IMR-90 (cell line): ENCODE measurements at regions not wholly inside any gene's neighbourhood (a gene's known extent, or its start where the extent isn't known, plus 50 kb on each side); places are given as distances from the start of the nearest gene placed in this dataset.

Experiments
- ATAC-seq: fragments of 200-7000 bp; cut with Tn5 transposase; 2 replicates; pipeline ENCODE4 v1.9.1; 2020; ENCODE audit warnings: low read depth, mild to moderate bottlenecking, moderate library complexity
- BruUV-seq: library from RNA; stranded (reverse); fragments of 400-500 nt; replicated peaks from 2 replicates; lab custom pipeline; 2021; lab: Mats Ljungman, UMichigan
- CTCF ChIA-PET: fragments of 300-600 bp; formaldehyde crosslinking; extraction: SDS; loops from one replicate; lab custom pipeline; 2021; ENCODE audit warnings: antibody characterized with exemption; lab: Yijun Ruan, JAX
- POLR2A ChIA-PET: fragments of 300-600 bp; sonication (Branson Sonifier 250); formaldehyde crosslinking; loops from one replicate; lab custom pipeline; 2022; ENCODE audit warnings: antibody characterized with exemption; ENCODE audit not compliant: unreplicated experiment; lab: Charles Lee
- DNase-seq: peaks from one replicate; pipeline ENCODE4 v3.0.0; 2013
- H2AFZ ChIP-seq: replicated peaks from 2 replicates; pipeline ENCODE3; 2013; ENCODE audit warnings: low read length, mild to moderate bottlenecking; ENCODE audit not compliant: poor library complexity
- H2AK5ac ChIP-seq: 2 replicates; pipeline ENCODE4 v1.6.1; 2013; ENCODE audit warnings: low read depth, low read length, inconsistent platforms
- H2AK9ac ChIP-seq: replicated peaks from 2 replicates; pipeline ENCODE3; 2013; ENCODE audit warnings: mild to moderate bottlenecking, low read depth, low read length, moderate library complexity; ENCODE audit not compliant: poor library complexity
- H2BK120ac ChIP-seq: 2 replicates; pipeline ENCODE4 v1.6.1; 2013; ENCODE audit warnings: low read depth, low read length, inconsistent platforms
- H2BK15ac ChIP-seq: 3 replicates; pipeline ENCODE4 v1.6.1; 2013; ENCODE audit warnings: low read depth, low read length, inconsistent platforms
- H2BK20ac ChIP-seq: 2 replicates; pipeline ENCODE4 v1.6.1; 2013; ENCODE audit warnings: low read depth, mild to moderate bottlenecking, inconsistent platforms, low read length, moderate library complexity
- H2BK5ac ChIP-seq: 2 replicates; pipeline ENCODE4 v1.6.1; 2013; ENCODE audit warnings: mild to moderate bottlenecking, low read depth, low read length, inconsistent platforms; ENCODE audit not compliant: poor library complexity, severe bottlenecking
- H3K14ac ChIP-seq: replicated peaks from 2 replicates; pipeline ENCODE4 v1.6.1; 2013; ENCODE audit warnings: low read depth, low read length, inconsistent platforms
- H3K18ac ChIP-seq: 2 replicates; pipeline ENCODE4 v1.6.1; 2013; ENCODE audit warnings: low read depth, low read length, control low read depth
- H3K23ac ChIP-seq: 2 replicates; pipeline ENCODE4 v1.6.1; 2013; ENCODE audit warnings: low read depth, low read length, inconsistent platforms
- H3K27ac ChIP-seq: 2 replicates; pipeline ENCODE4 v1.5.1; 2013; ENCODE audit warnings: mild to moderate bottlenecking, control low read depth, low read length; ENCODE audit not compliant: insufficient read depth
- H3K27me3 ChIP-seq: 2 replicates; pipeline ENCODE4 v1.6.1; 2013; ENCODE audit warnings: low read length; ENCODE audit not compliant: control insufficient read depth, insufficient read depth
- H3K36me3 ChIP-seq: 2 replicates; pipeline ENCODE4 v1.6.1; 2013; ENCODE audit warnings: low read length, mixed read lengths; ENCODE audit not compliant: control insufficient read depth, insufficient read depth
- H3K4ac ChIP-seq: 2 replicates; pipeline ENCODE4 v1.6.1; 2013; ENCODE audit warnings: low read depth, low read length, inconsistent platforms
- H3K4me1 ChIP-seq: 2 replicates; pipeline ENCODE4 v1.6.1; 2013; ENCODE audit warnings: low read length, mixed read lengths; ENCODE audit not compliant: control insufficient read depth, insufficient read depth
- H3K4me2 ChIP-seq: 2 replicates; pipeline ENCODE4 v1.6.1; 2013; ENCODE audit warnings: low read depth, mild to moderate bottlenecking, control low read depth, low read length, moderate library complexity
- H3K4me3 ChIP-seq: 2 replicates; pipeline ENCODE4 v1.5.1; 2013; ENCODE audit warnings: low read depth, mild to moderate bottlenecking, control low read depth, low read length, moderate library complexity; ENCODE audit not compliant: insufficient read depth
- H3K56ac ChIP-seq: 2 replicates; pipeline ENCODE4 v1.6.1; 2013; ENCODE audit warnings: low read length, inconsistent platforms; ENCODE audit not compliant: insufficient read depth; ENCODE audit errors: extremely low read depth
- H3K79me1 ChIP-seq, 2 experiments: 2 replicates each; pipeline ENCODE4 v1.6.1; 2013; ENCODE audit warnings: low read length in 2 of 2, inconsistent platforms in 1 of 2, low read depth in 1 of 2
- H3K9ac ChIP-seq: 2 replicates; pipeline ENCODE4 v1.6.1; 2013; ENCODE audit warnings: low read depth, low read length, control low read depth
- H3K9me1 ChIP-seq: 2 replicates; pipeline ENCODE4 v1.6.1; 2013; ENCODE audit warnings: low read length, inconsistent platforms; ENCODE audit not compliant: insufficient read depth
- H3K9me3 ChIP-seq: 2 replicates; pipeline ENCODE4 v1.6.1; 2013; ENCODE audit warnings: low read length; ENCODE audit not compliant: control insufficient read depth, insufficient read depth
- H4K20me1 ChIP-seq: 2 replicates; pipeline ENCODE4 v1.6.1; 2013; ENCODE audit warnings: low read length, inconsistent platforms; ENCODE audit not compliant: insufficient read depth
- H4K5ac ChIP-seq: 2 replicates; pipeline ENCODE4 v1.6.1; 2013; ENCODE audit warnings: mild to moderate bottlenecking, low read depth, low read length, control low read depth
- H4K8ac ChIP-seq, 2 experiments: 2 replicates each; pipeline ENCODE4 v1.6.1; 2013; ENCODE audit warnings: low read depth in 2 of 2, low read length in 2 of 2, control low read depth in 1 of 2, inconsistent platforms in 1 of 2
- H4K91ac ChIP-seq: 2 replicates; pipeline ENCODE4 v1.6.1; 2013; ENCODE audit warnings: low read depth, low read length, inconsistent platforms; ENCODE audit not compliant: insufficient read depth
- BHLHE40 ChIP-seq: fragments of 150-350 bp; IDR thresholded peaks from 2 replicates; pipeline ENCODE4 v1.6.1; 2016; ENCODE audit warnings: mild to moderate bottlenecking, low read depth, low read length
- MAFK ChIP-seq: IDR thresholded peaks from 2 replicates; pipeline ENCODE4 v1.6.1; 2012; ENCODE audit warnings: low read depth, low read length, improper control_type of control experiment
- MXI1 ChIP-seq: IDR thresholded peaks from 2 replicates; pipeline ENCODE4 v1.6.1; 2012; ENCODE audit warnings: low read depth, mild to moderate bottlenecking, low read length, moderate library complexity, borderline replicate concordance
- NFE2L2 ChIP-seq: fragments of 150-350 bp; IDR thresholded peaks from 2 replicates; pipeline ENCODE4 v1.6.1; 2016; ENCODE audit warnings: low read depth, mild to moderate bottlenecking, low read length
- POLR2A ChIP-seq: IDR thresholded peaks from 2 replicates; pipeline ENCODE4 v1.6.1; 2012; ENCODE audit warnings: mild to moderate bottlenecking, low read depth, low read length
- RCOR1 ChIP-seq: IDR thresholded peaks from 2 replicates; pipeline ENCODE4 v1.6.1; 2012; ENCODE audit warnings: mild to moderate bottlenecking, low read length, improper control_type of control experiment; ENCODE audit not compliant: insufficient replicate concordance
- WGBS, 2 experiments: methylation state at CpG; one replicate each; pipeline versions ENCODE4 v1.1.5 to v1.1.7; 2013; ENCODE audit warnings: missing lambda C conversion rate in 2 of 2; ENCODE audit not compliant: insufficient read length in 1 of 2; ENCODE audit errors: extremely low coverage in 2 of 2; 5-methylcytosine and 5-hydroxymethylcytosine counted together
- dilution Hi-C: fragments of 300-500 bp; cut with HindIII; formaldehyde crosslinking; loops from one replicate; pipeline ENCODE4 v1.14.3; 2018; ENCODE audit warnings: low sequenced_read_pairs; ENCODE audit not compliant: unreplicated experiment
- in situ Hi-C: fragments of 300-500 bp; cut with MboI; formaldehyde crosslinking; loops from 3 replicates; pipeline ENCODE4 v1.14.3; 2019; ENCODE audit warnings: low sequenced_read_pairs, inconsistent platforms, mixed read lengths
- intact Hi-C: fragments of 100-400 bp; cut with micrococcal nuclease; formaldehyde crosslinking; loops from 2 replicates; pipeline ENCODE4 v1.10.0; 2022

DNA sequence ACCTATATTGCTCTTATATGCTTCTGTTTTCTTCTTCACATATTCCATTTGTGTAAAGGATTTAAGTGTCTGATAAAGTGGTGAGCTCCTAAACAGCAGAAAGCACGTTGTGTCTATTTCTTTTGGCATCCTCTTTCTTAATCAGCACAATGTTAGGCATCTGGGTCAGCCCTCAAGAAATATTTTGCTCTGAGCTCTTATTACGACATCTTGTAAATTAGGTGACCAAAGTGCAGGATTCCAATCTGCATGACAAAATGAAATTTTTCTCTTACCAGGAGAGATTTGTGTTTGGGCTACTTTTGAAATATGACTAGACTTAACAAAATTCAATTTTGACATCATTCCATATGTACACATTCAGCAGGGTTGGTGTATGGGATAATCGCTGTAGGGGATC, 210.0 kb upstream of the IGFBP7 start:
- Histone ChIP-seq H2AFZ (no peak overlapping the region), H4K5ac (no peak overlapping the region), H2BK120ac (no peak overlapping the region), H3K23ac (no peak overlapping the region), H3K9ac (no peak overlapping the region), H3K27ac (no peak overlapping the region), H4K91ac (no peak overlapping the region), H3K4ac (no peak overlapping the region), H3K9me1 (no peaks in the 10 kb centered on the region), H4K20me1 (no peaks in the 10 kb centered on the region), H4K8ac (no peak overlapping the region), H3K9me3 (no peaks in the 10 kb centered on the region), H2BK15ac (no peak overlapping the region), H2BK5ac (no peak overlapping the region), H2AK9ac (no peak overlapping the region), H3K56ac (no peak overlapping the region), H3K18ac (no peak overlapping the region), H3K79me1 (no peaks in the 10 kb centered on the region), H2BK20ac (no peak overlapping the region), H3K4me1 (no peaks in the 10 kb centered on the region), H3K14ac (no peak overlapping the region), H3K27me3 (no peaks in the 10 kb centered on the region), H2AK5ac (no peak overlapping the region), H3K36me3 (no peaks in the 10 kb centered on the region), H3K4me3 (no peak overlapping the region), H3K4me2 (no peak overlapping the region)
- ChIA-PET POLR2A (no interaction called here), CTCF (no interaction called here)
- TF ChIP-seq NFE2L2 (no peak), POLR2A (no peak), BHLHE40 (no peak), MAFK (no peak), RCOR1 (no peak), MXI1 (no peak)
- dilution Hi-C loops (no loop called here), intact Hi-C loops (no loop called here), in situ Hi-C loops (no loop called here)
- no CpG with 5 or more reads among the region's 3 CpGs for WGBS, 2 experiments
- no TSS peak for BruUV-seq
- DNase-seq (no peak), ATAC-seq (no peak)
